Dendritic cell treated with granulocyte-macrophage colony-stimulating factor and Interleukin-4, amounts not matched to agents 40 ng/mL and 50 ng/mL, for 4 days (primary cell): ENCODE measurements at regions not wholly inside any gene's neighbourhood (a gene's known extent, or its start where the extent isn't known, plus 50 kb on each side); places are given as distances from the start of the nearest gene placed in this dataset.
"Not testable (repeated sequence)": the region's sequence is repeated elsewhere in the genome, so short reads cannot be mapped to it uniquely, and the experiment has no call there.

Experiments
- H3K27ac Mint-ChIP-seq: one replicate; pipeline ENCODE4 v1.8.0; 2022; ENCODE audit warnings: mild to moderate bottlenecking, mixed read lengths
- H3K27me3 Mint-ChIP-seq: one replicate; pipeline ENCODE4 v1.8.0; 2022; ENCODE audit warnings: mild to moderate bottlenecking, mixed read lengths
- H3K36me3 Mint-ChIP-seq: one replicate; pipeline ENCODE4 v1.8.0; 2022; ENCODE audit warnings: low read depth, mixed read lengths
- H3K4me1 Mint-ChIP-seq: one replicate; pipeline ENCODE4 v1.8.0; 2022; ENCODE audit warnings: low read depth, mixed read lengths
- H3K4me3 Mint-ChIP-seq: one replicate; pipeline ENCODE4 v1.8.0; 2022; ENCODE audit warnings: mild to moderate bottlenecking, moderate library complexity, mixed read lengths
- H3K9me3 Mint-ChIP-seq: one replicate; pipeline ENCODE4 v1.8.0; 2022; ENCODE audit warnings: mixed read lengths
- intact Hi-C: fragments of 100-400 bp; cut with micrococcal nuclease; formaldehyde crosslinking; loops from one replicate; pipeline ENCODE4 v1.15.0; 2022

DNA sequence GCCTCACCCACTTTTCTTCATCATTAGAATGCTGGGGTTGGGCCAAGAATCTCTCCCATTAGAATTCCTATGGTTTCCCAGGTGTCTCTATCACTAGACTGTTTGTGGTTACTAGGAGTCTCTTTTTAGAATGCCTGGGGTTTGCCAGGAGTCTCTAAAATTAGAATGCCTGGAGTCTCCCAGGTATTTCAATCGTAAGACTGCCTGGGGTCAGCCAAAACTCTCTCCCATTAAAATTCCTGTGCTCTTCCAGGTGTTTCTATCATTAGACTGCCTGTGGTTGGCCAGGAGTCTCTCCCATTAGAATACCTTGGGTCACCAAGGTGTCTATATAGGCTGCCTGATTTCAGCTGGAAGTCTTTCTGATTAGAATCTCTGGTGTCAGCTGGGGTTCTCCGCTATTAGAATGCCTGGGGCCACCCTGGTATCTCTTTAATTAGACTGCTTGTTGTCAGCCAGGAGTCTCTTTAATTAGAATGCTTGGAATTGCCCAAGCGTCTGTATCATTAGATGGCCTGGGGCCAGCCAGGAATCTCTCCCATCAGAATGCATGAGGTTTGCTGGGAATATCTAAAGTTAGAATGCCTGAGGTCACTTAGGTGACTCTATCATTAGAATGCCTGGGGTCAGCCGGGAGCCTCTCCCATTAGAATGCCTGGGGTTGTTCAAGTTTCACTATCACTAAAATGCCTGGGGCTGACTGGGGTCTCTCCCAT, 1479.2 kb downstream of the UQCRFS1 start:
- no peaks in the 10 kb centered on the region for H3K4me1 Mint-ChIP-seq
- no peak overlapping the region for H3K4me3 Mint-ChIP-seq
- intact Hi-C loops, result no loop called here
- H3K27ac Mint-ChIP-seq, result no peak overlapping the region
- no peaks in the 10 kb centered on the region for H3K27me3 Mint-ChIP-seq
- peaks cover 17% of the 10 kb centered on the region for H3K9me3 Mint-ChIP-seq
- no peaks in the 10 kb centered on the region for H3K36me3 Mint-ChIP-seq

DNA sequence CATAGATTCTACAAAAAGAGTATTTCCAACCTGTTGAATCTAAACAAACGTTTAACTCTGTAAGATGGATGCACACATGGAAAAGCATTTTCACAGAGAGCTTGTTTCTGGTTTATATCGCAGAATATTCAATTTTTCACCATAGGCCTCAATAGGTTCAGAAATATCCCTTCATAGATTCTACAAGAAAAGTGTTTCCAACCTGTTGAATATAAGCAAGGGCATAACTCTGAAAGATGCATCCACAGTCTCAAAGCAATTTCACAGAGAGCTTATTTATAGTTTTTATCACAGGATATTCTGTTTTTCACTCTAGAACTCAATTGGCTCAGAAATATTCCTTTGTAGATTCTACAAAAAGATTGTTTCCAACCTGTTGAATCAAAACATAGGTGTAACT, 1483.6 kb downstream of the UQCRFS1 start:
- intact Hi-C loops, result no loop called here
- Mint-ChIP-seq H3K4me1 (no peaks in the 10 kb centered on the region), H3K27ac (no peak overlapping the region), H3K9me3 (peaks cover 17% of the 10 kb centered on the region), H3K27me3 (no peaks in the 10 kb centered on the region), H3K36me3 (no peaks in the 10 kb centered on the region), H3K4me3 (no peak overlapping the region)

DNA sequence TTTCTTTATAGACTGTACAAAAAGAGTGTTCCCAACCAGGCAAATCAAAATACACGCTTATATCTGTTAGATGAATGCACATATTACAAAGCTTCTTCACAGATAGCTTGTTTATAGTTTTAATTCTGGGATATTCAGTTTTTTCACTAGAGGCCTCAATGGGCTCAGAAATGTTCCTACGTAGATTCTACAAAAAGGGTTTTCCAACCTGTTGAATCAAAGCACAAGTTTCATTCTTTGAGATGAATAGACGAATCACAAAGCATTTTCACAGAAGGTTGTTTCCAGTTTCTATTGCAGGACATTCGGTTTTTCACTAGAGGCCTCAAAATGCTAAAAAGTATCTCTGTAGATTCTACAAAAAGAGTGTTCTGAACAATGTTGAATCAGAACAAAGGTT, 1490.3 kb downstream of the UQCRFS1 start:
- H3K4me3 Mint-ChIP-seq, result no peak overlapping the region
- intact Hi-C loops, result no loop called here
- peaks cover 44% of the 10 kb centered on the region for H3K9me3 Mint-ChIP-seq
- H3K27ac Mint-ChIP-seq, result no peak overlapping the region
- H3K27me3 Mint-ChIP-seq, result no peaks in the 10 kb centered on the region
- H3K4me1 Mint-ChIP-seq, result no peaks in the 10 kb centered on the region
- no peaks in the 10 kb centered on the region for H3K36me3 Mint-ChIP-seq

DNA sequence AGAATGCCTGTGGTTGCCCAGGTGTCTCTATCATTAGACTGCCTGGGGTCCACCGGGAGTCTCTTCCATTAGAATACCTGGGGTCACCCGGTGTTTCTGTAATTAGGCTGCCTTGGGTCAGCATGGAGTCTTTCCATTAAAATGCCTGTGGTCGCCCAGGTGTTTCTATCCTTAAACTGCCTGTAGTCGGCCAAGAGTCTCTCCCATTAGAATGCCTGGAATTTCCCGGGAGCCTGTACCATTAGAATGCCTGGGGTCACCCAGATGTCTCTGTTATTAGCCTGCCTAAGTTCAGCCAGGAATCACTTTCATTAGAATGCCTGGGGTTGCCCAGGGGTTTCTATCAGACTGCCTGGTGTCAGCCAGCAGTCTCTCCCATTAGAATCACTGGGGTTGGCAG, 1492.8 kb downstream of the UQCRFS1 start:
- no peaks in the 10 kb centered on the region for H3K27me3 Mint-ChIP-seq
- H3K36me3 Mint-ChIP-seq, result no peaks in the 10 kb centered on the region
- H3K9me3 Mint-ChIP-seq, result peaks cover 62% of the 10 kb centered on the region
- no peak overlapping the region for H3K27ac Mint-ChIP-seq
- H3K4me3 Mint-ChIP-seq, result no peak overlapping the region
- intact Hi-C loops, result no loop called here
- H3K4me1 Mint-ChIP-seq, result no peaks in the 10 kb centered on the region

DNA sequence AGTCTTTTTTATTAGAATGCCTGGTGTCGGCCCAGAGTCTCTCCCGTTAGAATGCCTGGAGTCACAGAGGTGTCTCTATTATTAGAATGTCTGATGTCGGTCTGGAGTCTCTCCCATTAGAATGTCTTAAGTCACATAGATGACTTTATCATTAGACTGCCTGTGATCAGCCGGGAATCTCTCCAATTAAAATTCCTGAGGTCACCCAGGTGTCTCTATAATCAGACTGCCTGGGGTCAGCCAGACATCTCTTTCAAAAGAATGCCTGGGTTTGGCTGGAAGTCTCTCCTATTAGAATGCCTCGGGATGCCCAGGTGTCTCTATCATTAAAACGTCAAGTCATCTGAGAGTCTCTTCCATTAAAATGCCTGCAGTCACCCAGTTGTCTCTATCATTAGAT, 1493.9 kb downstream of the UQCRFS1 start:
- intact Hi-C loops, result no loop called here
- no peak overlapping the region for H3K27ac Mint-ChIP-seq
- no peak overlapping the region for H3K4me3 Mint-ChIP-seq
- H3K9me3 Mint-ChIP-seq, result peaks cover 62% of the 10 kb centered on the region
- H3K4me1 Mint-ChIP-seq, result no peaks in the 10 kb centered on the region
- H3K27me3 Mint-ChIP-seq, result no peaks in the 10 kb centered on the region
- H3K36me3 Mint-ChIP-seq, result no peaks in the 10 kb centered on the region

DNA sequence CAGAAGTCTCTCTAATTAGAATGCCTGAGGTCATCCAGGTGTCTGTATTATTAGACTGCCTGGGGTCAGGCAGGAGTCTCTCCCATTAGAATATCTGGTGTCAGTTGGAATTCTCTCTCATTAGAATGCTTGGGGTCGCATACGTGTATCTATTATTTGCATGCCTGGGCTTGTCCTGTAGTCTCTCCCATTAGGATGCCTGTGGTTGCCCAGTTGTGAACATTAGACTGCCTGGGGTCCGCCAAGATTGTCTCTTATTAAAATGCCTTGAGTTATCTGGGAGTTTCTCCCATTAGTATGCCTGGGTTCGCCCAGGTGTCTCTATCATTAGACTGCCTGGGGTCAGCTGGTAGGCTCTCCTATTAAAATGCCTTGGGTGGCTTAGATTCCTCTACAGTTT, 1494.7 kb downstream of the UQCRFS1 start:
- Mint-ChIP-seq H3K27me3 (no peaks in the 10 kb centered on the region), H3K36me3 (no peaks in the 10 kb centered on the region), H3K27ac (no peak overlapping the region), H3K4me1 (no peaks in the 10 kb centered on the region), H3K9me3 (peaks cover 63% of the 10 kb centered on the region), H3K4me3 (no peak overlapping the region)
- intact Hi-C loops, result no loop called here

DNA sequence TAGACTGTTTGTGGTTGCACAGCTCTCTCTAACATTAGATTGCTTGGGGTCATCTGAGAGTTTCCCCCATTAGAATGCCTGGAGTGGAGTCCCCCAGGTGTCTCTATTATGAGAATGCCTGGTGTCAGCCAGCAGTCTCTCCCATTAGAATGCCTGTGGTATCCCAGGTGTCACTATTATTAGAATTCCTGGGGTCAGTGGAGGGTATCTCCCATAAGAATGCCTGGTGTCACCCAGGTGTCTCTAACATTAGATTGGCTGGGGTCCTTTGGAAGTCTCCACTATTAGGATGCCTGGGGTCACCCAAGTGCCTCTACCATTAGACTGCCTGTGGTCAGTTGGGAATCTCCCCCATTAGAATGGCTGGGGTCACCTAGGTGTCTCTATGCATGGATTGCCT, 1495.1 kb downstream of the UQCRFS1 start:
- H3K4me3 Mint-ChIP-seq, result no peak overlapping the region
- no peaks in the 10 kb centered on the region for H3K27me3 Mint-ChIP-seq
- H3K27ac Mint-ChIP-seq, result no peak overlapping the region
- intact Hi-C loops, result no loop called here
- H3K4me1 Mint-ChIP-seq, result no peaks in the 10 kb centered on the region
- H3K36me3 Mint-ChIP-seq, result no peaks in the 10 kb centered on the region
- peaks cover 67% of the 10 kb centered on the region for H3K9me3 Mint-ChIP-seq

DNA sequence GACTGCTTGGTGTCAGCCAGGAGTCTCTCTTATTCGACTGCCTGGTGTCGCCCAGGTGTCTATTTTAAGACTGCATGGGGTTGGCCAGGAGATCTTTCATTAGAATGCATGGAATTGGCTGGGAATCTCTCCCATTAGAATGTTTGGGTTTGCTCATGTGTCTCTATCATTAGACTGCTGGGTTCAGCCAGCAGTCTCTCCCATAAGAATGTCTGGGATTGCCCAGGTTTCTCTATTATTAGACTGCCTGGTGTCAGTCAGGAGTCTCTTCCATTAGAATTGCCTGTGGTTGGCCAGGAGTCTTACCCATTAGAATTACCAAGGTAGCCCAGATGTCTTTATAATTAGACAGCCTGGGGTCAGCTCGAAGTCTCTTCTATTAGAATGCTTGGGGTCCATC, 1496.0 kb downstream of the UQCRFS1 start:
- Mint-ChIP-seq H3K9me3 (peaks cover 75% of the 10 kb centered on the region), H3K27me3 (no peaks in the 10 kb centered on the region), H3K36me3 (no peaks in the 10 kb centered on the region), H3K4me3 (no peak overlapping the region), H3K27ac (no peak overlapping the region), H3K4me1 (no peaks in the 10 kb centered on the region)
- intact Hi-C loops, result no loop called here

DNA sequence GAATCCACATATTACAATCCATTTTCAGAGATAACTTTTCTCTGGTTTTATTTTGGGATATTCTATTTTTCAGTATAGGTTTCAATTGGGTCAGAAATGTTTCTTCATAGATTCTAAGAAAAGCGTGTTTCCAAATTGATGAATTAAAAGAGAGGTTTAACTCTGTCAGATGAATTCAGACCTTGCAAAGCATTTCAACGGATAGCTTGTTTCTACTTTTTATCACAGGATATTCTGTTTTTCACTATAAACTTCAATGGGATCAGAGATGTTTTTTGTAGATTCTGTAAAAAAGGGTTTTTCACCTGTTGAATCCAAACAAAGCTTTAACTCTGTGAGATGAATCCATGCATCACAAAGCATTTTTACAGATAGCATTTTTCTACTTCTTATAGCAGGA, 1498.1 kb downstream of the UQCRFS1 start:
- H3K9me3 Mint-ChIP-seq, result peaks cover 73% of the 10 kb centered on the region
- H3K36me3 Mint-ChIP-seq, result no peaks in the 10 kb centered on the region
- no peak overlapping the region for H3K4me3 Mint-ChIP-seq
- no peaks in the 10 kb centered on the region for H3K27me3 Mint-ChIP-seq
- no peak overlapping the region for H3K27ac Mint-ChIP-seq
- intact Hi-C loops, result no loop called here
- H3K4me1 Mint-ChIP-seq, result no peaks in the 10 kb centered on the region

DNA sequence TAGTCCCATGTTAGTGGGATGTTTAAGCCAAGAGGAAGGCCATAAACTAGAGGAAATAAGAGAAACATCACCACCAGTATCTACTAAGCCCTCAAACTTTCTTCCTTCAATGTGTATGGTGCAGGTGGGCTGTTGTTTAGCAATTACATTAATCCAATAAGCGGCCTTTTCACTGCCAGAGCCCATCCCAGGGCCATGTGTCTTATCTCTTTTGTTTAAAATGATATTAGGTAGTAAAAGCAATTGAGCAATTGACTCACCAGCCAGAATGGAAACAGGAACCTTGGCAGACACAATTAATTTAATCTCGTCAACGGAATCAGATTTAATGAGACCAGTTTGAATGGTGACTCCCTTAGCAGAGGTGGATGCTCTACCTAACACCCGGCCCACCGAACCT, 1503.5 kb downstream of the UQCRFS1 start:
- intact Hi-C loops, result no loop called here
- no peak overlapping the region for H3K4me3 Mint-ChIP-seq
- H3K27ac Mint-ChIP-seq, result no peak overlapping the region
- H3K36me3 Mint-ChIP-seq, result no peaks in the 10 kb centered on the region
- H3K27me3 Mint-ChIP-seq, result no peaks in the 10 kb centered on the region
- H3K9me3 Mint-ChIP-seq, result peaks cover 61% of the 10 kb centered on the region
- no peaks in the 10 kb centered on the region for H3K4me1 Mint-ChIP-seq

DNA sequence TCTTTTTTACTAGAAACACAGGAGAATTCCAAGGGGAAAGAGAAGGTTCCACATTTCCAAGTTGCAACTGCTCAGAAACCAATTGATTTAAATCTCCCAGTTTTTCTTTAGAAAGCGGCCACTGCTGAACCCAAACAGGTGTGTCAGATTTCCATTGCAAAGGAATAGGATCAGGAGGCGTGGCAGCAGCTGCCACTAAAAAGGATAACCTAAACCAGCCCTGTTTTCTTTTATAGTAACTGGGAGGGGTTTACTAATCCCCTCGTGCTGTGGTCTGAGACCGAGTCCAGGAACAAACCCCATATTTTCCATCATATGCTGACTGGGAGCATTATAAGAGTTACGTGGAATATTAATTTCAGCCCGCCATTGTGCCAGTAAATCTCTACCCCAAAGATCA, 1504.0 kb downstream of the UQCRFS1 start:
- peaks cover 66% of the 10 kb centered on the region for H3K9me3 Mint-ChIP-seq
- H3K4me1 Mint-ChIP-seq, H3K36me3 Mint-ChIP-seq: not testable (repeated sequence)

DNA sequence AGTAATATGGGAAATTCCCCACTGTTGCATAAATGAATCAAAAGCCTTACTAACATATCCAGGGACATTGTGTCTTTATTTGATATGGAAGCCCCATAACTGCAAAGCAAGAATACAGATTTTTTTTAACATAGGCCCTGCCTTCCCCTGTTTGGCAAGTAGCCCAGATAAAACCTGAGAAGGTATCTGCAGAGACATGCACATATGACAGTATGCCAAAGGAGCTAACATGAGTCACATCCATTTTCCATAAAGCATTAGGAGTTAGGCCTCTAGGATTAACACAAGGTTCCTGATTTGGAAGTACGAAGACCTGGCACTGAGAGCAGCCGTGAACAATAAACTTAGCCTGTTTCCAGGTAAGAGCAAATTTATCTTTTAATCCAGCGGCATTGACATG, 1505.9 kb downstream of the UQCRFS1 start:
- H3K4me1 Mint-ChIP-seq, H3K4me3 Mint-ChIP-seq: not testable (repeated sequence)

More for the DNA sequence above, 1504.0 kb downstream of the UQCRFS1 start:
- H3K27ac Mint-ChIP-seq, H3K27me3 Mint-ChIP-seq, intact Hi-C loops, H3K4me3 Mint-ChIP-seq: not testable (repeated sequence)

DNA sequence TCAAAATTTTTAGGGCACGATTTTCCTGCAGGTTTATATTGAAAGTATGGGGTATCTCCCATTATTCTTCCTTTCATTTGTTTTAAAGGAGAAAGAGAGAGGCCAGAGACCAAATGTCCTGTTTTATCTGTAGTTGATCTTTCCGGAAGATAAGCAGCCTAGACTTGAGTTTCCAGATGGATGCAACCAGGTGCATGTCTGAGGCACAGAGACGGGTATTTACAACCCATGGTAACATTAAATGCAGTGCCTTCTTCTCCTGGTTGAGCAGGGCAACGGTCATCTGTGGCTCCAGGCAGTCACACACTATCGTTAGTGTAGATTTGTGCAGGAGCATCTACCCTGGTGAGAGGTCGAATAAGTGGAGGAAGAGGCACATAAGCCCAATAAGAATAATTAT, 1507.1 kb downstream of the UQCRFS1 start:
- Mint-ChIP-seq H3K36me3 (no peaks in the 10 kb centered on the region), H3K4me1 (no peaks in the 10 kb centered on the region), H3K27ac (no peak overlapping the region), H3K27me3 (no peaks in the 10 kb centered on the region), H3K4me3 (no peak overlapping the region), H3K9me3 (peaks cover 59% of the 10 kb centered on the region)
- intact Hi-C loops, result no loop called here

More for the DNA sequence above, 1505.9 kb downstream of the UQCRFS1 start:
- peaks cover 63% of the 10 kb centered on the region for H3K9me3 Mint-ChIP-seq
- H3K36me3 Mint-ChIP-seq, H3K27me3 Mint-ChIP-seq, intact Hi-C loops, H3K27ac Mint-ChIP-seq: not testable (repeated sequence)

DNA sequence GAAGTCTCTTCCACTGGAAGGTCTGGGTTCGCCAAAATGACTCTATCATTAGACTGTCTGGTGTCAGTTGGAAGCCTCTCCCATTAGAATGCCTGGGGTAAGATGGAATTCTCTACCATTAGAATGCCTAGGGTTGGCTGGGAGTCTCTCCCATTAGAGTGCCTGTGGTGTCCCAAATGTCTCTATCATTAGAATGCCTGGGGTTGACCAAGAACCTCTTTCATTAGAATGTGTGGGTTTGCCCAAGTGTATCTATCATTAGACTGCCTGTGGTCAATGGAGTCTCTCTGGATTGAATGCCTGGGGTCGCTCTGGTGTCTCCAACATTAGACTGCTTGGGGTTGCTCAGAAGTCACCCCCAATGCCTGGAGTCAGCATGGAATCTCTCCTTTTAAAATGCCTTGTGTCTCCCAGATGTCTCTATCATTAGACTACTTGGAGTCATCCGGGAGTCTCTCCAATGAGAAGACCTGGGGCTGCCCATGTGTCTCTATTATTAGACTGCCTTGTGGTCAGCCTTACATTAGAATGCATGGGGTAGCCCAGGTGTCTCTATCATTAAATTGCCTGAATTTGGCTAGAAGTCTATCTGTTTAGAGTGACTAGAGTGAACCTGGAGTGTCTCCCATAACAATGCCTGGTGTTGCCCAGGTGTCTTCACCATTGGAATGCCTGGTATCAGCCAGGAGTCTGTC, 1518.4 kb downstream of the UQCRFS1 start:
- peaks cover 80% of the 10 kb centered on the region for H3K9me3 Mint-ChIP-seq
- no peak overlapping the region for H3K27ac Mint-ChIP-seq
- no peaks in the 10 kb centered on the region for H3K27me3 Mint-ChIP-seq
- H3K36me3 Mint-ChIP-seq, result no peaks in the 10 kb centered on the region
- intact Hi-C loops, result no loop called here
- H3K4me3 Mint-ChIP-seq, result no peak overlapping the region
- no peaks in the 10 kb centered on the region for H3K4me1 Mint-ChIP-seq

DNA sequence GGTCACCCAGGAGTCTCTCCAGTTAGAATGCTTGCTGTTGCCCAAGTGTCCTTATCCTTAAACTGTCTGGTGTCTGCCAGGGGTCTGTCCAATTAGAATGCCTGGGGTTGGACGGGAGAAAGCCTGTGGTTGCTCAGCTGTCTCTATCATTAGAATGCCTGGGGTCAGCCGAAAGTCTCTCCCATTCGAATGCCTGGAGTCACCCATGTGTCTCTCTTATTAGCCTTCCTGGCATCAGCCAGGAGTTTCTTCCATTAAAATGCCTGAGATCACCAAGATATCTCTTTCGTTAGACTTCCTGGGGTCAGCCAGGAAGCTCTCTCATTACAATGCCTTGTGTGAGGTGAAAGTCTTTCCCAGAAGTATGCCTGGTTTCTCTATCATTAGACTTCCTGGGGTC, 1521.0 kb downstream of the UQCRFS1 start:
- intact Hi-C loops, result no loop called here
- Mint-ChIP-seq H3K27me3 (no peaks in the 10 kb centered on the region), H3K36me3 (no peaks in the 10 kb centered on the region), H3K9me3 (peaks cover 56% of the 10 kb centered on the region), H3K4me1 (no peaks in the 10 kb centered on the region), H3K27ac (no peak overlapping the region), H3K4me3 (no peak overlapping the region)
